Skeletal muscle satellite cell (primary cell): ENCODE measurements at regions not wholly inside any gene's neighbourhood (a gene's known extent, or its start where the extent isn't known, plus 50 kb on each side); places are given as distances from the start of the nearest gene placed in this dataset.
"Not testable (repeated sequence)": the region's sequence is repeated elsewhere in the genome, so short reads cannot be mapped to it uniquely, and the experiment has no call there.

Source experiments
- H3K27me3 ChIP-seq: 2 replicates; pipeline ENCODE4 v1.7.0; 2013; ENCODE audit warnings: low read length; ENCODE audit not compliant: control insufficient read depth, insufficient read depth
- H3K36me3 ChIP-seq: 2 replicates; pipeline ENCODE4 v1.7.0; 2013; ENCODE audit warnings: mild to moderate bottlenecking, control low read depth, low read length; ENCODE audit not compliant: insufficient read depth
- H3K4me1 ChIP-seq: 2 replicates; pipeline ENCODE4 v1.7.0; 2013; ENCODE audit warnings: low read length; ENCODE audit not compliant: control insufficient read depth, insufficient read depth
- H3K4me2 ChIP-seq: 2 replicates; pipeline ENCODE4 v1.7.0; 2013; ENCODE audit warnings: mild to moderate bottlenecking, low read length
- H3K4me3 ChIP-seq: 2 replicates; pipeline ENCODE4 v1.7.0; 2013; ENCODE audit warnings: low read length
- H3K9ac ChIP-seq: 2 replicates; pipeline ENCODE4 v1.7.0; 2013; ENCODE audit warnings: mild to moderate bottlenecking, low read depth, low read length, moderate library complexity
- H3K9me3 ChIP-seq: replicated peaks from 2 replicates; pipeline ENCODE4 v1.7.0; 2013; ENCODE audit warnings: mild to moderate bottlenecking, control low read depth, low read length

DNA sequence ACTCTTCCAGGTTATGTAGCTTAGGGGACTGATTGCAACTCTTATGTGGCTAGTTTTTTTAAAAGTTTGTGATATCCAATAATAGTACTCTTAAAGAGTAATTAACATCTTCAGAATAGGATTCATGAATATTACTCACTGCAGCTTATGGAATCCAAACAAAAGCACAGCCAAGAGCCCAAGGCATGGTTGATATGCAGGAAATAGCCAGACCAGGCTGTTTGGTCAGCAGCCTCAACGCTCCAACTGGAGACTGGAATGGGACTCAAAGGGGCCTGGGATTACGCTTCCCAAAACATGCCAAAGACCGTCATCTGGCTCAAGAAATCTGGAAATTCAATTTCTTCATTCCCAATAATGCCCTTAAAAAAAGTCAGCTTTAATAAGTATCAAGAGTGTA lies 268.6 kb downstream of the SEC61B start:
- no peak overlapping the region for H3K4me3 ChIP-seq
- H3K9me3 ChIP-seq: no peaks in the 10 kb centered on the region
- no peak overlapping the region for H3K4me2 ChIP-seq
- H3K4me1 ChIP-seq: no peaks in the 10 kb centered on the region
- no peaks in the 10 kb centered on the region for H3K27me3 ChIP-seq
- no peak overlapping the region for H3K9ac ChIP-seq
- no peaks in the 10 kb centered on the region for H3K36me3 ChIP-seq

GRCh38 chr9:99491408-99492158 lies 269.5 kb downstream of the SEC61B start:
- Histone ChIP-seq H3K9ac (no peak overlapping the region), H3K4me2 (no peak overlapping the region), H3K27me3 (no peaks in the 10 kb centered on the region), H3K36me3 (no peaks in the 10 kb centered on the region), H3K9me3 (no peaks in the 10 kb centered on the region), H3K4me1 (no peaks in the 10 kb centered on the region), H3K4me3 (no peak overlapping the region)

DNA sequence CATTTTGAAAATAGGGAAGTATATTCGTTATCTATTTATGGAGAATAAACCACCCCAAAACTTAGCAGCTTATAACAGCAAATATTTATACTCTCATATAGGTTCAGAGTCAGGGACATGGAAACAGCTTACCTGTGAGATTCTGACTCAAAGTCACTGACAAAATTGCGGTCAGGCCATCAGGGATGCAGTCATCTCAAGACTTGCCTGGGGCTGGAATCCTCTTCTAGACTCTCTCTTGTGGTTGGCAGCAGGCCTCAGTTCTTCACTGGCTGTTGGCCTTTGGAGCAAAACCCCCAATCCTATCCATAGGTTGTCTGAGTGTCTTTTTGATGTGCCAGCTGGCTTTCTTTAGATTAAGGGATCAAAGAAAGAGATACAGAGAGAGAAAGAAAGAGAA lies 275.6 kb downstream of the SEC61B start:
- Histone ChIP-seq H3K4me1 (no peaks in the 10 kb centered on the region), H3K36me3 (no peaks in the 10 kb centered on the region), H3K9ac (no peak overlapping the region), H3K27me3 (no peaks in the 10 kb centered on the region), H3K4me3 (no peak overlapping the region), H3K4me2 (no peak overlapping the region), H3K9me3 (no peaks in the 10 kb centered on the region)

GRCh38 chr9:99498979-99499378 lies 276.9 kb downstream of the SEC61B start:
- H3K9me3 ChIP-seq, H3K4me1 ChIP-seq: not testable (repeated sequence)

GRCh38 chr9:99505936-99506335 lies 283.9 kb downstream of the SEC61B start:
- H3K9ac ChIP-seq: no peak overlapping the region
- H3K4me3 ChIP-seq: no peak overlapping the region
- H3K4me2 ChIP-seq: no peak overlapping the region
- no peaks in the 10 kb centered on the region for H3K9me3 ChIP-seq
- peaks cover 3% of the 10 kb centered on the region for H3K27me3 ChIP-seq
- H3K4me1 ChIP-seq: no peaks in the 10 kb centered on the region
- no peaks in the 10 kb centered on the region for H3K36me3 ChIP-seq

More at GRCh38 chr9:99498979-99499378, 276.9 kb downstream of the SEC61B start:
- H3K4me2 ChIP-seq, H3K9ac ChIP-seq, H3K36me3 ChIP-seq, H3K4me3 ChIP-seq, H3K27me3 ChIP-seq: not testable (repeated sequence)

GRCh38 chr9:99506747-99507348 lies 284.8 kb downstream of the SEC61B start:
- Histone ChIP-seq H3K4me1 (no peaks in the 10 kb centered on the region), H3K27me3 (peaks cover 3% of the 10 kb centered on the region), H3K9me3 (no peaks in the 10 kb centered on the region), H3K4me3 (no peak overlapping the region), H3K4me2 (no peak overlapping the region), H3K9ac (no peak overlapping the region), H3K36me3 (no peaks in the 10 kb centered on the region)

GRCh38 chr9:99509065-99509745 lies 287.1 kb downstream of the SEC61B start:
- no peaks in the 10 kb centered on the region for H3K9me3 ChIP-seq
- H3K4me3 ChIP-seq: no peak overlapping the region
- H3K27me3 ChIP-seq: peaks cover 3% of the 10 kb centered on the region
- no peak overlapping the region for H3K9ac ChIP-seq
- no peak overlapping the region for H3K4me2 ChIP-seq
- H3K36me3 ChIP-seq: no peaks in the 10 kb centered on the region
- H3K4me1 ChIP-seq: no peaks in the 10 kb centered on the region

GRCh38 chr9:99509900-99510535 lies 287.9 kb downstream of the SEC61B start:
- no peak overlapping the region for H3K4me3 ChIP-seq
- H3K4me1 ChIP-seq: no peaks in the 10 kb centered on the region
- H3K27me3 ChIP-seq: peaks cover 3% of the 10 kb centered on the region
- no peaks in the 10 kb centered on the region for H3K36me3 ChIP-seq
- no peaks in the 10 kb centered on the region for H3K9me3 ChIP-seq
- H3K4me2 ChIP-seq: no peak overlapping the region
- H3K9ac ChIP-seq: no peak overlapping the region

GRCh38 chr9:99511723-99512122 lies 289.6 kb downstream of the SEC61B start:
- no peaks in the 10 kb centered on the region for H3K9me3 ChIP-seq
- no peak overlapping the region for H3K4me2 ChIP-seq
- no peaks in the 10 kb centered on the region for H3K4me1 ChIP-seq
- H3K9ac ChIP-seq: no peak overlapping the region
- H3K27me3 ChIP-seq: peaks cover 3% of the 10 kb centered on the region
- no peaks in the 10 kb centered on the region for H3K36me3 ChIP-seq
- no peak overlapping the region for H3K4me3 ChIP-seq

GRCh38 chr9:99513441-99514112 lies 291.5 kb downstream of the SEC61B start:
- no peaks in the 10 kb centered on the region for H3K4me1 ChIP-seq

GRCh38 chr9:99515093-99515492 lies 293.0 kb downstream of the SEC61B start:
- H3K4me1 ChIP-seq: no peaks in the 10 kb centered on the region
- H3K4me3 ChIP-seq: no peak overlapping the region
- H3K27me3 ChIP-seq: peaks cover 3% of the 10 kb centered on the region
- no peak overlapping the region for H3K4me2 ChIP-seq
- no peak overlapping the region for H3K9ac ChIP-seq
- no peaks in the 10 kb centered on the region for H3K9me3 ChIP-seq
- H3K36me3 ChIP-seq: no peaks in the 10 kb centered on the region

More at GRCh38 chr9:99513441-99514112, 291.5 kb downstream of the SEC61B start:
- Histone ChIP-seq H3K9me3 (no peaks in the 10 kb centered on the region), H3K27me3 (peaks cover 3% of the 10 kb centered on the region), H3K36me3 (no peaks in the 10 kb centered on the region), H3K4me2 (no peak overlapping the region), H3K9ac (no peak overlapping the region), H3K4me3 (no peak overlapping the region)
